H9 (cell line): ENCODE measurements at regions not wholly inside any gene's neighbourhood (a gene's known extent, or its start where the extent isn't known, plus 50 kb on each side); places are given as distances from the start of the nearest gene placed in this dataset.

Source experiments
- DNase-seq: peaks from one replicate; pipeline ENCODE4 v3.0.0-alpha.2; 2017
- H2AFZ ChIP-seq: one replicate; pipeline ENCODE4 v1.6.1; 2013; ENCODE audit warnings: mild to moderate bottlenecking, low read length, control low read depth, moderate library complexity
- H2AK5ac ChIP-seq: 2 replicates; pipeline ENCODE4 v1.6.1; 2013; ENCODE audit warnings: low read length, control low read depth, mixed read lengths; ENCODE audit not compliant: insufficient read length
- H2BK120ac ChIP-seq: one replicate; pipeline ENCODE4 v1.6.1; 2013; ENCODE audit warnings: low read depth, mild to moderate bottlenecking, low read length, control low read depth, inconsistent platforms; ENCODE audit not compliant: poor library complexity, severe bottlenecking
- H2BK12ac ChIP-seq: 2 replicates; pipeline ENCODE4 v1.6.1; 2013; ENCODE audit warnings: low read length, control low read depth, mixed read lengths, low read depth; ENCODE audit not compliant: insufficient read length
- H2BK15ac ChIP-seq: 2 replicates; pipeline ENCODE4 v1.6.1; 2013; ENCODE audit warnings: low read depth, low read length, control low read depth
- H2BK20ac ChIP-seq: one replicate; pipeline ENCODE4 v1.6.1; 2013; ENCODE audit warnings: low read depth, mild to moderate bottlenecking, low read length, control low read depth, inconsistent platforms; ENCODE audit not compliant: poor library complexity, severe bottlenecking
- H2BK5ac ChIP-seq: 2 replicates; pipeline ENCODE4 v1.6.1; 2013; ENCODE audit warnings: low read length, control low read depth, mixed read lengths; ENCODE audit not compliant: insufficient read length
- H3K14ac ChIP-seq: 2 replicates; pipeline ENCODE4 v1.6.1; 2013; ENCODE audit warnings: low read length, control low read depth; ENCODE audit not compliant: insufficient read depth
- H3K18ac ChIP-seq: 2 replicates; pipeline ENCODE4 v1.6.1; 2013; ENCODE audit warnings: low read depth, mild to moderate bottlenecking, mixed read lengths, low read length, control low read depth; ENCODE audit not compliant: insufficient read length
- H3K23ac ChIP-seq: 2 replicates; pipeline ENCODE4 v1.6.1; 2013; ENCODE audit warnings: low read length, control low read depth, mixed read lengths, low read depth; ENCODE audit not compliant: insufficient read length
- H3K23me2 ChIP-seq: 2 replicates; pipeline ENCODE4 v1.6.1; 2013; ENCODE audit warnings: low read depth, mild to moderate bottlenecking, mixed read lengths, low read length, control low read depth; ENCODE audit not compliant: insufficient read length, poor library complexity, severe bottlenecking
- H3K27ac ChIP-seq: 2 replicates; pipeline ENCODE4 v1.5.1; 2013; ENCODE audit warnings: low read length, control low read depth, mixed read lengths, low read depth; ENCODE audit not compliant: insufficient read length
- H3K27me3 ChIP-seq: 2 replicates; pipeline ENCODE4 v1.6.1; 2013; ENCODE audit warnings: low read length, control low read depth, inconsistent platforms; ENCODE audit not compliant: insufficient read depth
- H3K4ac ChIP-seq: 2 replicates; pipeline ENCODE4 v1.6.1; 2013; ENCODE audit warnings: low read depth, mild to moderate bottlenecking, control low read depth, inconsistent platforms, low read length, moderate library complexity
- H3K4me1 ChIP-seq: 2 replicates; pipeline ENCODE4 v1.6.1; 2013; ENCODE audit warnings: low read length, control low read depth, inconsistent platforms; ENCODE audit not compliant: insufficient read depth
- H3K4me2 ChIP-seq: 2 replicates; pipeline ENCODE4 v1.6.1; 2013; ENCODE audit warnings: low read length, control low read depth, mixed read lengths; ENCODE audit not compliant: insufficient read length, insufficient read depth
- H3K56ac ChIP-seq: 2 replicates; pipeline ENCODE4 v1.6.1; 2013; ENCODE audit warnings: low read depth, mild to moderate bottlenecking, mixed read lengths, low read length, control low read depth; ENCODE audit not compliant: insufficient read length
- H3K79me1 ChIP-seq: 2 replicates; pipeline ENCODE4 v1.6.1; 2013; ENCODE audit warnings: low read depth, mild to moderate bottlenecking, moderate library complexity, low read length, control low read depth, inconsistent platforms; ENCODE audit not compliant: insufficient read depth, poor library complexity, severe bottlenecking
- H3K79me2 ChIP-seq: 2 replicates; pipeline ENCODE4 v1.6.1; 2013; ENCODE audit warnings: low read length, control low read depth, inconsistent platforms; ENCODE audit not compliant: insufficient read depth
- H3K9ac ChIP-seq: 2 replicates; pipeline ENCODE4 v1.6.1; 2013; ENCODE audit warnings: low read length, control low read depth, mixed read lengths; ENCODE audit not compliant: insufficient read length; ENCODE audit errors: extremely low read depth
- H3K9me3 ChIP-seq: one replicate; pipeline ENCODE4 v1.6.1; 2013; ENCODE audit warnings: low read depth, low read length, inconsistent platforms; ENCODE audit not compliant: control insufficient read depth
- H3T11ph ChIP-seq: one replicate; pipeline ENCODE4 v1.6.1; 2013; ENCODE audit warnings: mild to moderate bottlenecking, low read length, control low read depth, inconsistent platforms
- H4K20me1 ChIP-seq: one replicate; pipeline ENCODE4 v1.6.1; 2013; ENCODE audit not compliant: control insufficient read depth, insufficient read length, insufficient read depth
- H4K5ac ChIP-seq: 2 replicates; pipeline ENCODE4 v1.6.1; 2013; ENCODE audit warnings: low read depth, mild to moderate bottlenecking, mixed read lengths, low read length, control low read depth; ENCODE audit not compliant: insufficient read length
- H4K8ac ChIP-seq: replicated peaks from 2 replicates; pipeline ENCODE4 v1.6.1; 2013; ENCODE audit warnings: low read length, control low read depth, mixed read lengths, low read depth; ENCODE audit not compliant: insufficient read length
- H4K91ac ChIP-seq: 2 replicates; pipeline ENCODE4 v1.6.1; 2013; ENCODE audit warnings: low read depth, mild to moderate bottlenecking, moderate library complexity, mixed read lengths, low read length, control low read depth; ENCODE audit not compliant: insufficient read length
- H3K27ac Mint-ChIP-seq, 3 experiments: 2 replicates in 2 of 3; 3 replicates in 1 of 3; pipeline ENCODE4 v1.8.0; 2020 to 2021; ENCODE audit warnings: mixed read lengths in 3 of 3, mild to moderate bottlenecking in 1 of 3, moderate library complexity in 1 of 3
- H3K27me3 Mint-ChIP-seq: 2 replicates; pipeline ENCODE4 v1.8.0; 2021; ENCODE audit warnings: low read depth, mild to moderate bottlenecking, moderate library complexity, mixed read lengths
- H3K36me3 Mint-ChIP-seq, 3 experiments: 2 replicates in 2 of 3; 3 replicates in 1 of 3; pipeline ENCODE4 v1.8.0; 2020 to 2021; ENCODE audit warnings: low read depth in 3 of 3, mixed read lengths in 3 of 3; ENCODE audit not compliant: insufficient read depth in 1 of 3
- H3K4me1 Mint-ChIP-seq, 2 experiments: 2 replicates each; pipeline ENCODE4 v1.8.0; 2020; ENCODE audit warnings: mixed read lengths in 2 of 2
- H3K4me3 Mint-ChIP-seq, 2 experiments: 2 replicates in 1 of 2; 3 replicates in 1 of 2; pipeline ENCODE4 v1.8.0; 2020 to 2021; ENCODE audit warnings: mild to moderate bottlenecking in 2 of 2, mixed read lengths in 2 of 2, moderate library complexity in 1 of 2
- H3K9me3 Mint-ChIP-seq, 2 experiments: 2 replicates in 1 of 2; 3 replicates in 1 of 2; pipeline ENCODE4 v1.8.0; 2020; ENCODE audit warnings: mild to moderate bottlenecking in 2 of 2, mixed read lengths in 2 of 2, moderate library complexity in 1 of 2
- CTCF ChIP-seq: fragments of 200-600 bp; sonication (generic); conservative IDR thresholded peaks from 3 replicates; pipeline ENCODE4 v1.8.0; 2021; ENCODE audit warnings: antibody characterized with exemption, mild to moderate bottlenecking
- WGBS: extraction: QIAGEN DNeasy Blood & Tissue Kit; methylation state at CpG from one replicate; pipeline ENCODE4 v1.1.7; 2013; ENCODE audit warnings: missing lambda C conversion rate, low lambda C conversion rate, mixed read lengths; ENCODE audit not compliant: insufficient read length; ENCODE audit errors: extremely low coverage; 5-methylcytosine and 5-hydroxymethylcytosine counted together

DNA sequence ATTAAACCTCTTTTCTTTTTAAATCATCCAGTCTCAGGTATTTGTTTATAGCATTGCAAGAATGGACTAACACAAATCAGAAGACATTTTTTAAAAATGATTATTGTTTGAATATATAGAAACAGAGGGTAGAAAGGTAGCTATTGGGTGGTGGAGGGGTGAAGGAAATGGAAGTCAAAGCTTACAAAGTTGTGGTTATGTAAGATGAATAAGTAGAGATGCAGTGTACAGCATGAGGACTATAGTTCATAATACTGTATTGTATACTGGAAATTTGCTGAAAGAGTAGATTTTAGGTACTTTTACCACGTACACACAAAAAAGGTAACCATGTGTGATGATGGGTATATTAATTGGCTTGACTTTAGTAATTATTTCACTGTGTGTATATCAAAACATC lies 144.0 kb upstream of the FAM3C start:
- TF ChIP-seq CTCF: no peak
- WGBS: no CpG with 5 or more reads among the region's 1 CpG
- H3K27me3 ChIP-seq: no peaks in the 10 kb centered on the region

More for the DNA sequence above, 144.0 kb upstream of the FAM3C start:
- Histone ChIP-seq H3K23ac (no peak overlapping the region), H3K79me1 (no peaks in the 10 kb centered on the region), H2BK12ac (no peak overlapping the region), H3K56ac (no peak overlapping the region), H2AK5ac (no peak overlapping the region), H3T11ph (no peak overlapping the region), H2BK5ac (no peak overlapping the region), H3K4ac (no peak overlapping the region), H2AFZ (no peak overlapping the region), H3K27ac (no peak overlapping the region), H4K5ac (no peak overlapping the region), H2BK120ac (no peak overlapping the region), H2BK15ac (no peak overlapping the region), H3K18ac (no peak overlapping the region), H3K4me2 (no peak overlapping the region), H3K9ac (no peak overlapping the region), H3K4me1 (no peaks in the 10 kb centered on the region), H3K23me2 (no peaks in the 10 kb centered on the region), H2BK20ac (no peak overlapping the region), H3K9me3 (no peaks in the 10 kb centered on the region), H4K8ac (no peak overlapping the region), H4K91ac (no peak overlapping the region), H3K79me2 (no peaks in the 10 kb centered on the region), H4K20me1 (no peaks in the 10 kb centered on the region), H3K14ac (no peak overlapping the region)
- Mint-ChIP-seq H3K9me3 (peaks cover 7 to 9% of the 10 kb centered on the region in 2 experiments; a peak in 4 of 5 replicates), H3K27me3 (no peaks in the 10 kb centered on the region; the same call in 1 of the 2 replicates), H3K27ac (no peak overlapping the region), H3K4me3 (no peak overlapping the region), H3K4me1 (no peaks in the 10 kb centered on the region), H3K36me3 (peaks cover 0 to 11% (median 4%) of the 10 kb centered on the region in 3 experiments; a peak in 4 of 7 replicates)
- DNase-seq: no peak
